ENCODE measurements at regions not wholly inside any gene's neighbourhood (a gene's known extent, or its start where the extent isn't known, plus 50 kb on each side); places are given as distances from the start of the nearest gene placed in this dataset.

GRCh38 chr2:46239175-46239846 is 57.9 kb upstream of the EPAS1 start:
- TF ChIP-seq, protein P1, sequence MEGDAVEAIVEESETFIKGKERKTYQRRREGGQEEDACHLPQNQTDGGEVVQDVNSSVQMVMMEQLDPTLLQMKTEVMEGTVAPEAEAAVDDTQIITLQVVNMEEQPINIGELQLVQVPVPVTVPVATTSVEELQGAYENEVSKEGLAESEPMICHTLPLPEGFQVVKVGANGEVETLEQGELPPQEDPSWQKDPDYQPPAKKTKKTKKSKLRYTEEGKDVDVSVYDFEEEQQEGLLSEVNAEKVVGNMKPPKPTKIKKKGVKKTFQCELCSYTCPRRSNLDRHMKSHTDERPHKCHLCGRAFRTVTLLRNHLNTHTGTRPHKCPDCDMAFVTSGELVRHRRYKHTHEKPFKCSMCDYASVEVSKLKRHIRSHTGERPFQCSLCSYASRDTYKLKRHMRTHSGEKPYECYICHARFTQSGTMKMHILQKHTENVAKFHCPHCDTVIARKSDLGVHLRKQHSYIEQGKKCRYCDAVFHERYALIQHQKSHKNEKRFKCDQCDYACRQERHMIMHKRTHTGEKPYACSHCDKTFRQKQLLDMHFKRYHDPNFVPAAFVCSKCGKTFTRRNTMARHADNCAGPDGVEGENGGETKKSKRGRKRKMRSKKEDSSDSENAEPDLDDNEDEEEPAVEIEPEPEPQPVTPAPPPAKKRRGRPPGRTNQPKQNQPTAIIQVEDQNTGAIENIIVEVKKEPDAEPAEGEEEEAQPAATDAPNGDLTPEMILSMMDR (conservative IDR thresholded peaks at IDR 0.05; ENCODE audit: low read length): no peak
- TF ChIP-seq EZH2phosphoT487 (IDR thresholded peaks at IDR 0.05; ENCODE audit: borderline replicate concordance): no peak

Measured in Loucy (cell line).